ENCODE measurements at regions not wholly inside any gene's neighbourhood (a gene's known extent, or its start where the extent isn't known, plus 50 kb on each side); places are given as distances from the start of the nearest gene placed in this dataset.

DNA sequence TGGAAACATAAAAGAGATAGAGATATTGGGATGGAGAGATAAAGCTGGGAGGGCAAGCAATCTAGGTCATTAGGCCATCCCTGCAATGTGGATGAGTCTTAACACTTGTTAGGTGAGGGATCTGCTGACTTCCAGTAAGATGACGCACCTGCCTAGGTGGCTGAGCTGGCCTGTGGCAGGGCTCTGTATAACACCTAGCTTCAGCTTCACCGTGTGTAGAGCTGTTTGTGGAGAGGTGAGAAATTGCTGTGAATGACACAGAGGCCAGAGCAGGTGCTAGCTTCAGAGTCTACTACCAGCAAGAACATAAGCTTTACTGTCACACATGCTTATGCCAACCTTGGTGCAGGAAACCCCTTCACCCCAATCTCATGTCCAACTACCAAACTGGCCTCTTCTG, 1010.0 kb downstream of the TYW1 start:
- no peak for DNase-seq (ENCODE audit: low read depth)
- TF ChIP-seq, protein P1, sequence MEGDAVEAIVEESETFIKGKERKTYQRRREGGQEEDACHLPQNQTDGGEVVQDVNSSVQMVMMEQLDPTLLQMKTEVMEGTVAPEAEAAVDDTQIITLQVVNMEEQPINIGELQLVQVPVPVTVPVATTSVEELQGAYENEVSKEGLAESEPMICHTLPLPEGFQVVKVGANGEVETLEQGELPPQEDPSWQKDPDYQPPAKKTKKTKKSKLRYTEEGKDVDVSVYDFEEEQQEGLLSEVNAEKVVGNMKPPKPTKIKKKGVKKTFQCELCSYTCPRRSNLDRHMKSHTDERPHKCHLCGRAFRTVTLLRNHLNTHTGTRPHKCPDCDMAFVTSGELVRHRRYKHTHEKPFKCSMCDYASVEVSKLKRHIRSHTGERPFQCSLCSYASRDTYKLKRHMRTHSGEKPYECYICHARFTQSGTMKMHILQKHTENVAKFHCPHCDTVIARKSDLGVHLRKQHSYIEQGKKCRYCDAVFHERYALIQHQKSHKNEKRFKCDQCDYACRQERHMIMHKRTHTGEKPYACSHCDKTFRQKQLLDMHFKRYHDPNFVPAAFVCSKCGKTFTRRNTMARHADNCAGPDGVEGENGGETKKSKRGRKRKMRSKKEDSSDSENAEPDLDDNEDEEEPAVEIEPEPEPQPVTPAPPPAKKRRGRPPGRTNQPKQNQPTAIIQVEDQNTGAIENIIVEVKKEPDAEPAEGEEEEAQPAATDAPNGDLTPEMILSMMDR (IDR thresholded peaks at IDR 0.05; ENCODE audit: insufficient read depth, low read depth, low read length, missing control alignments): no peak
- no peak overlapping the region for H3K4me3 ChIP-seq (ENCODE audit: low read depth, low read length)

DNA sequence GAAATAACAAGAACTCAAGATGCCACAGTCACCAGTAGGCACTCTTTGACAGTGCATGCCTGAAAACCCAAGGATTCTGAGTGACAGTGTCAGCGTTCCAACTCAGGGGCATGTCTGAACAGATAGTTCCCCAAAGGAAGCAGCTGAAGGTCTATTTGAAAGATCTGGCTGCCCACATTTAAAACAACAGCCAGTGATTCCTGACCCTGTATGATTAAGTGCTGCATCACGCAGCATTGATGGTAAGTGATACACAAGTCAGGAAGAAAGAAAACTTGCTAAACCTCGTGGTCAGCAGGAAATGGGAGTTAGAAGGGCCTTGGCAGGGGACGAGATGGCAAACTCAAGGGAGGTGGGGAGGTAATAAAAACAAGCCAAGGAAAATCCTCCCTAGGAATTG, 1013.1 kb downstream of the TYW1 start:
- TF ChIP-seq, protein P1 (IDR thresholded peaks at IDR 0.05; ENCODE audit: insufficient read depth, low read depth, low read length, missing control alignments): no peak
- no peak overlapping the region for H3K4me3 ChIP-seq (ENCODE audit: low read depth, low read length)
- no peak for DNase-seq (ENCODE audit: low read depth)

DNA sequence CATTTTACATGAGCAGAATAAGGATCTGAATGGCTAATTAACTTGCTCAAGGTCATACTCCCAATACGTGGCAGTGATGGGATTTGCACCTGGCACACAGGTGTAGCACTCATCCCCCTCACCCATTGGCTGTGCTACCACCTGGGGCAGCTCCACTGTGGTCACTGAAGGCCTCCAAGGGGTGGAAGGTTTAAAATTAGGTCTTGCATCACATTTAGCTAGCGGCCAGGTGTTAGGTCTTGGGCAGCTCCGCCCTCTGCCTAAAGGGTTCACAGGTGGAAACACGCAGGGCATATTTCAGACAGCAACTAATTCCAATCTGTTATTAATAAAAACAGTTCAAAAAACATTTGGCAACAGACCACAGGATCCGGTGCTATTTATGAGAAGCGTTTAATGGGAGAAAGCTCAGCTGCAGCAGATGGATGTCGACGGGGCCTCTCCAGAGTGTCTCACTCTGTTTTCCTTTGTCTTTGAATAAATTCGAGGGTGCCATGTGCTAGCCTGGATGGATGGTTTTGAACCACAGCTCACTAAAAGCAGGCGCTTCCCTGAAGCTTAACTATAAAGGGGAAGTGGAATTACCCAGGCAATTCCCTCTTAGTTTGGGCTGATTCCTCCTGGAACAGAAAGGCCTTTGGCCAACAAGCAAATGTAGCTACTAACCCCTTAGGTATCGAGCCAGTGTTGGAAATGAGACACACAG, 1017.6 kb downstream of the TYW1 start:
- DNase-seq (ENCODE audit: low read depth): no peak
- H3K4me3 ChIP-seq (ENCODE audit: low read depth, low read length): no peak overlapping the region
- TF ChIP-seq, protein P1 (IDR thresholded peaks at IDR 0.05; ENCODE audit: insufficient read depth, low read depth, low read length, missing control alignments): no peak

DNA sequence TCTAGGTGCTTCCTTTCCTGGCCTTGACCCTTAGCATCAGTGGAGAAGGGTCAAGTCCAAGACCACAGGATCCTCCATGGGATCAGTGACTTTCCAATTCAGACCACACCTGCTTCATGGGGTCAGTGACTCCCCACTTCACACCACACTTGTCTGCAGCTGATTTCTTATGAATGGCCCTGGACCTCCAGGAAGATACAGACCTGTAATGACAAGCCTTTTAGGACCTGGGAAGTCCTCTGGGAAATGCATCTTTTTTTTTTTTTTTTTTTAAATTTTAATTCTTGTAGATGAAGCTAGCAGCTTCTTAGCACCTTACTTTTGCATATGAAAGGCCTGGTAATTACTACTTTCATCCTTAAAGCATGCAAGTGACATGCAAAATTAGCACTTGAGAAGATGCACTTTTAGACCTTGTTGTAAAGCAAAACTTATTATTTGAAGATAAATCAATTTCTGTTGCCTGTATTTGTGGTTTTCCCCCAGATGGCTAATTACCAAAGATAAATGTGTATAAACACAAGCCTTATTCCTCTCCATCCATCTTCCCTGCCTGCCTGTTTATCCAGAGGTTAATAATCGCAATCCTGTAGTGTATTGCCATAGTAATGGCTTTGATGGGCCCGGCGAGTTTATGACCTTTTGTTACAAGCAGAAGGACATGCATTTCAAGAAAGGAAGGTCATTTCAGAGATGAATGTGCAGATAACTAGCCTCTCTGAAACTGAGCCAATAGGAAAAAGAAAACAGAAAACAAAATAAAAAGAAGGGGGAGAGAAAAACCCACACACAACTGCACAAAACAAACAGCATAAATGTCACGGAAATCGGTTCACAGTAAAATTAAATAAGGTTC, 1018.7 kb downstream of the TYW1 start:
- TF ChIP-seq, protein P1 (IDR thresholded peaks at IDR 0.05; ENCODE audit: insufficient read depth, low read depth, low read length, missing control alignments): no peak
- no peak overlapping the region for H3K4me3 ChIP-seq (ENCODE audit: low read depth, low read length)
- DNase-seq (ENCODE audit: low read depth): no peak

DNA sequence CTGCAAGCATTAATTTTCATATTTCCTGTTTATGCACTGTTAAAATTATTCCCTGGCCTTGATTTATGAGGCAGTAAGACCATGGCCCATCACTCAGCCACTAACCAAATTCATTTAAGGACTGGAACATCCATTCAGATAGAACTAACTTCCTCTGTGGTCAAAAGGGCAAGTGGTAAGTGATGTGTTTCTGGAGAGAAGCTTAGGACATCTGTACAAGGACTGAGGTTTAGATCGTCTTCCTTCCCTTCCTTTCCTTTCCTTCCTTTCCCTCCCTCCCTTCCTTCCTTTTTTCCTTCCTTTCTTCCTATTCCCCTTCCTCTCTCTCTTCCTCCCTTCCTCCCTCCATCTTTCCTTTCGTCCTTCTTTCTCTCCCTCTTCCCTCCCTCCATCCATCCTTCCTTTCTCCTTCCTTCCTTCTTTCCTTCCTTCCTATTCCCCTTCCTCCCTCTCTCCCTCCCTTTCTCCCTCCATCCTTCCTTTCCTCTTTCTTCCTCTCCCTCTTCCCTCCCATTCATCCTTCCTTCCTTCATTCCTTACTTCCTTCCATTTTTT, 1019.4 kb downstream of the TYW1 start:
- DNase-seq (ENCODE audit: low read depth): no peak
- H3K4me3 ChIP-seq (ENCODE audit: low read depth, low read length): no peak overlapping the region
- TF ChIP-seq, protein P1 (IDR thresholded peaks at IDR 0.05; ENCODE audit: insufficient read depth, low read depth, low read length, missing control alignments): no peak

DNA sequence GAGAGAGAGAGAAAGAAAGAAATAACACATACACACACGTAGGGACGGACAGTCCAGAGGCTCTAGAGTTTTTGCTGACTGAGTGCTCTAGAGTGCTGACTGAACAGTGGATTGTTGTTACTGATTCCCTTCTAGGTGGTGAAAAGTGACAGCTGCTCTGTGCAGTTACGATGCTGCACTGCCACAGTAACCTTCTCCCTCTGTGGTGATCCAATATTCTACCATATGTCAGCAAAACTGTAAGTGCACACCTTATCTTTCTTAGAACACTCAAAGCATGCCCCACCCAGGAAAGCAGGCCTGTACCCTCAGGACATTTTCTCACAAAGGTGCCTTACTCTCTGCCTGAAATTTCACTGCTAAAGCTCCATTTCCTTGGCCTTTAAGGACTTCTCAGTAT, 1023.5 kb downstream of the TYW1 start:
- no peak for DNase-seq (ENCODE audit: low read depth)
- TF ChIP-seq, protein P1 (IDR thresholded peaks at IDR 0.05; ENCODE audit: insufficient read depth, low read depth, low read length, missing control alignments): no peak
- no peak overlapping the region for H3K4me3 ChIP-seq (ENCODE audit: low read depth, low read length)

All from GM12865 (cell line).